Suprapubic skin (tissue), 3 donors: ENCODE measurements at regions not wholly inside any gene's neighbourhood (a gene's known extent, or its start where the extent isn't known, plus 50 kb on each side); places are given as distances from the start of the nearest gene placed in this dataset.

Source experiments
- CTCF ChIP-seq, 2 donors: fragments of 200-600 bp in 1 of 2; fragments of 450-650 bp in 1 of 2; sonication (generic) in 1 of 2; IDR thresholded peaks; one replicate each; pipeline ENCODE4 v1.5.1; 2016 to 2019; ENCODE audit warnings: antibody characterized with exemption in 2 of 2, mild to moderate bottlenecking in 1 of 2, moderate library complexity in 1 of 2
- POLR2AphosphoS5 ChIP-seq, 3 donors: sonication (generic); formaldehyde crosslinking; IDR thresholded peaks; one replicate each; pipeline ENCODE4 v1.6.1; 2017; ENCODE audit warnings: antibody characterized with exemption in 3 of 3

GRCh38 chr9:129350143-129350935 is 172.3 kb upstream of the IER5L start:
- TF ChIP-seq CTCF (IDR thresholded peaks at IDR 0.05) (no peak), POLR2AphosphoS5 (IDR thresholded peaks at IDR 0.05) (no peak)
